ENCODE measurements at regions not wholly inside any gene's neighbourhood (a gene's known extent, or its start where the extent isn't known, plus 50 kb on each side); places are given as distances from the start of the nearest gene placed in this dataset.

- no peak for DNase-seq (ENCODE audit: low read depth)
- Histone ChIP-seq H3K27me3 (ENCODE audit: control insufficient read depth, insufficient read depth, low read length) (no peaks in the 10 kb centered on the region), H3K36me3 (ENCODE audit: control insufficient read depth, insufficient read depth, low read length) (no peaks in the 10 kb centered on the region), H3K4me3 (ENCODE audit: low read depth, low read length) (no peak overlapping the region)
- ChIA-PET CTCF (no interaction called here), POLR2A (no interaction called here)
- TF ChIP-seq CTCF (IDR thresholded peaks at IDR 0.05; ENCODE audit: insufficient read depth, low read depth, low read length): no peak
Measured at GRCh38 chr16:52386694-52387093, 160.2 kb downstream of the TOX3 start.

GRCh38 chr16:52384378-52384777 lies 162.6 kb downstream of the TOX3 start:
- TF ChIP-seq CTCF (IDR thresholded peaks at IDR 0.05; ENCODE audit: insufficient read depth, low read depth, low read length): no peak
- H3K36me3 ChIP-seq (ENCODE audit: control insufficient read depth, insufficient read depth, low read length): no peaks in the 10 kb centered on the region
- H3K4me3 ChIP-seq (ENCODE audit: low read depth, low read length): no peak overlapping the region
- DNase-seq (ENCODE audit: low read depth): no peak
- H3K27me3 ChIP-seq (ENCODE audit: control insufficient read depth, insufficient read depth, low read length): no peaks in the 10 kb centered on the region
- POLR2A ChIA-PET: no interaction called here
- CTCF ChIA-PET: no interaction called here

GRCh38 chr16:52383640-52384292 lies 163.2 kb downstream of the TOX3 start:
- Histone ChIP-seq H3K27me3 (ENCODE audit: control insufficient read depth, insufficient read depth, low read length) (no peaks in the 10 kb centered on the region), H3K36me3 (ENCODE audit: control insufficient read depth, insufficient read depth, low read length) (no peaks in the 10 kb centered on the region), H3K4me3 (ENCODE audit: low read depth, low read length) (no peak overlapping the region)
- no peak for TF ChIP-seq CTCF (IDR thresholded peaks at IDR 0.05; ENCODE audit: insufficient read depth, low read depth, low read length)
- DNase-seq (ENCODE audit: low read depth): no peak
- ChIA-PET POLR2A (no interaction called here), CTCF (no interaction called here)

DNA sequence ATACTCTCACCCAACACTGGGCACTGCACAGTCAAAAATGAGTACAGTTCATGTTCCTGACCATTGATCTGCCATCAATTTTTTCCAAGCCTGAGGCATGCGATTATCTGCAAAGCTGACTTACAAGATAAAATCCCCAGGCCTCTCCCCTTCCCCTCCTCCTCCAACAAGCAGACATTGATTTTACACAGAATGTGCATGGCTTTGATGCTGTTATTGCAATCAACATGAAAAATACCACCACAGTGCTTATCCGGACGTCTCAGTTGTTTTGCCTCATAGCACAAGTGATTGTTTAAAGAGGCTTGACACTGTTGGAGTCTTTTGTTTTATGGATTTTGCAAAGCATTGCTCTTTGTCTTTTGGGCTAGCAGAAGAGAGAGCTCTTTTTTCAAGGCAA lies 163.8 kb downstream of the TOX3 start:
- no peaks in the 10 kb centered on the region for H3K27me3 ChIP-seq (ENCODE audit: control insufficient read depth, insufficient read depth, low read length)
- CTCF ChIA-PET: no interaction called here
- POLR2A ChIA-PET: no interaction called here
- no peaks in the 10 kb centered on the region for H3K36me3 ChIP-seq (ENCODE audit: control insufficient read depth, insufficient read depth, low read length)
- TF ChIP-seq CTCF (IDR thresholded peaks at IDR 0.05; ENCODE audit: insufficient read depth, low read depth, low read length): no peak
- no peak for DNase-seq (ENCODE audit: low read depth)
- H3K4me3 ChIP-seq (ENCODE audit: low read depth, low read length): no peak overlapping the region

GRCh38 chr16:52379551-52379950 lies 167.4 kb downstream of the TOX3 start:
- Histone ChIP-seq H3K36me3 (ENCODE audit: control insufficient read depth, insufficient read depth, low read length) (no peaks in the 10 kb centered on the region), H3K27me3 (ENCODE audit: control insufficient read depth, insufficient read depth, low read length) (no peaks in the 10 kb centered on the region), H3K4me3 (ENCODE audit: low read depth, low read length) (no peak overlapping the region)
- DNase-seq (ENCODE audit: low read depth): no peak
- ChIA-PET CTCF (no interaction called here), POLR2A (no interaction called here)
- TF ChIP-seq CTCF (IDR thresholded peaks at IDR 0.05; ENCODE audit: insufficient read depth, low read depth, low read length): no peak

Data from BJ (cell line).